IMR-90 (cell line): ENCODE measurements at regions not wholly inside any gene's neighbourhood (a gene's known extent, or its start where the extent isn't known, plus 50 kb on each side); places are given as distances from the start of the nearest gene placed in this dataset.

Experiments
- ATAC-seq: fragments of 200-7000 bp; cut with Tn5 transposase; 2 replicates; pipeline ENCODE4 v1.9.1; 2020; ENCODE audit warnings: low read depth, mild to moderate bottlenecking, moderate library complexity
- BruUV-seq: library from RNA; stranded (reverse); fragments of 400-500 nt; replicated peaks from 2 replicates; lab custom pipeline; 2021; lab: Mats Ljungman, UMichigan
- CTCF ChIA-PET: fragments of 300-600 bp; formaldehyde crosslinking; extraction: SDS; loops from one replicate; lab custom pipeline; 2021; ENCODE audit warnings: antibody characterized with exemption; lab: Yijun Ruan, JAX
- POLR2A ChIA-PET: fragments of 300-600 bp; sonication (Branson Sonifier 250); formaldehyde crosslinking; loops from one replicate; lab custom pipeline; 2022; ENCODE audit warnings: antibody characterized with exemption; ENCODE audit not compliant: unreplicated experiment; lab: Charles Lee
- DNase-seq: peaks from one replicate; pipeline ENCODE4 v3.0.0; 2013
- H2AFZ ChIP-seq: replicated peaks from 2 replicates; pipeline ENCODE3; 2013; ENCODE audit warnings: low read length, mild to moderate bottlenecking; ENCODE audit not compliant: poor library complexity
- H2AK5ac ChIP-seq: 2 replicates; pipeline ENCODE4 v1.6.1; 2013; ENCODE audit warnings: low read depth, low read length, inconsistent platforms
- H2AK9ac ChIP-seq: replicated peaks from 2 replicates; pipeline ENCODE3; 2013; ENCODE audit warnings: mild to moderate bottlenecking, low read depth, low read length, moderate library complexity; ENCODE audit not compliant: poor library complexity
- H2BK120ac ChIP-seq: 2 replicates; pipeline ENCODE4 v1.6.1; 2013; ENCODE audit warnings: low read depth, low read length, inconsistent platforms
- H2BK15ac ChIP-seq: 3 replicates; pipeline ENCODE4 v1.6.1; 2013; ENCODE audit warnings: low read depth, low read length, inconsistent platforms
- H2BK20ac ChIP-seq: 2 replicates; pipeline ENCODE4 v1.6.1; 2013; ENCODE audit warnings: low read depth, mild to moderate bottlenecking, inconsistent platforms, low read length, moderate library complexity
- H2BK5ac ChIP-seq: 2 replicates; pipeline ENCODE4 v1.6.1; 2013; ENCODE audit warnings: mild to moderate bottlenecking, low read depth, low read length, inconsistent platforms; ENCODE audit not compliant: poor library complexity, severe bottlenecking
- H3K14ac ChIP-seq: replicated peaks from 2 replicates; pipeline ENCODE4 v1.6.1; 2013; ENCODE audit warnings: low read depth, low read length, inconsistent platforms
- H3K18ac ChIP-seq: 2 replicates; pipeline ENCODE4 v1.6.1; 2013; ENCODE audit warnings: low read depth, low read length, control low read depth
- H3K23ac ChIP-seq: 2 replicates; pipeline ENCODE4 v1.6.1; 2013; ENCODE audit warnings: low read depth, low read length, inconsistent platforms
- H3K27ac ChIP-seq: 2 replicates; pipeline ENCODE4 v1.5.1; 2013; ENCODE audit warnings: mild to moderate bottlenecking, control low read depth, low read length; ENCODE audit not compliant: insufficient read depth
- H3K27me3 ChIP-seq: 2 replicates; pipeline ENCODE4 v1.6.1; 2013; ENCODE audit warnings: low read length; ENCODE audit not compliant: control insufficient read depth, insufficient read depth
- H3K36me3 ChIP-seq: 2 replicates; pipeline ENCODE4 v1.6.1; 2013; ENCODE audit warnings: low read length, mixed read lengths; ENCODE audit not compliant: control insufficient read depth, insufficient read depth
- H3K4ac ChIP-seq: 2 replicates; pipeline ENCODE4 v1.6.1; 2013; ENCODE audit warnings: low read depth, low read length, inconsistent platforms
- H3K4me1 ChIP-seq: 2 replicates; pipeline ENCODE4 v1.6.1; 2013; ENCODE audit warnings: low read length, mixed read lengths; ENCODE audit not compliant: control insufficient read depth, insufficient read depth
- H3K4me2 ChIP-seq: 2 replicates; pipeline ENCODE4 v1.6.1; 2013; ENCODE audit warnings: low read depth, mild to moderate bottlenecking, control low read depth, low read length, moderate library complexity
- H3K4me3 ChIP-seq: 2 replicates; pipeline ENCODE4 v1.5.1; 2013; ENCODE audit warnings: low read depth, mild to moderate bottlenecking, control low read depth, low read length, moderate library complexity; ENCODE audit not compliant: insufficient read depth
- H3K56ac ChIP-seq: 2 replicates; pipeline ENCODE4 v1.6.1; 2013; ENCODE audit warnings: low read length, inconsistent platforms; ENCODE audit not compliant: insufficient read depth; ENCODE audit errors: extremely low read depth
- H3K79me1 ChIP-seq, 2 experiments: 2 replicates each; pipeline ENCODE4 v1.6.1; 2013; ENCODE audit warnings: low read length in 2 of 2, inconsistent platforms in 1 of 2, low read depth in 1 of 2
- H3K9ac ChIP-seq: 2 replicates; pipeline ENCODE4 v1.6.1; 2013; ENCODE audit warnings: low read depth, low read length, control low read depth
- H3K9me1 ChIP-seq: 2 replicates; pipeline ENCODE4 v1.6.1; 2013; ENCODE audit warnings: low read length, inconsistent platforms; ENCODE audit not compliant: insufficient read depth
- H3K9me3 ChIP-seq: 2 replicates; pipeline ENCODE4 v1.6.1; 2013; ENCODE audit warnings: low read length; ENCODE audit not compliant: control insufficient read depth, insufficient read depth
- H4K20me1 ChIP-seq: 2 replicates; pipeline ENCODE4 v1.6.1; 2013; ENCODE audit warnings: low read length, inconsistent platforms; ENCODE audit not compliant: insufficient read depth
- H4K5ac ChIP-seq: 2 replicates; pipeline ENCODE4 v1.6.1; 2013; ENCODE audit warnings: mild to moderate bottlenecking, low read depth, low read length, control low read depth
- H4K8ac ChIP-seq, 2 experiments: 2 replicates each; pipeline ENCODE4 v1.6.1; 2013; ENCODE audit warnings: low read depth in 2 of 2, low read length in 2 of 2, control low read depth in 1 of 2, inconsistent platforms in 1 of 2
- H4K91ac ChIP-seq: 2 replicates; pipeline ENCODE4 v1.6.1; 2013; ENCODE audit warnings: low read depth, low read length, inconsistent platforms; ENCODE audit not compliant: insufficient read depth
- CEBPB ChIP-seq: IDR thresholded peaks from 2 replicates; pipeline ENCODE4 v1.6.1; 2012; ENCODE audit warnings: low read depth, low read length, improper control_type of control experiment
- FOS ChIP-seq: fragments of 150-350 bp; IDR thresholded peaks from 2 replicates; pipeline ENCODE4 v1.6.1; 2016; ENCODE audit warnings: low read depth, low read length
- MAFK ChIP-seq: IDR thresholded peaks from 2 replicates; pipeline ENCODE4 v1.6.1; 2012; ENCODE audit warnings: low read depth, low read length, improper control_type of control experiment
- MAZ ChIP-seq: IDR thresholded peaks from 2 replicates; pipeline ENCODE4 v1.6.1; 2012; ENCODE audit warnings: low read depth, mild to moderate bottlenecking, low read length, improper control_type of control experiment, moderate library complexity, borderline replicate concordance
- MXI1 ChIP-seq: IDR thresholded peaks from 2 replicates; pipeline ENCODE4 v1.6.1; 2012; ENCODE audit warnings: low read depth, mild to moderate bottlenecking, low read length, moderate library complexity, borderline replicate concordance
- NFE2L2 ChIP-seq: fragments of 150-350 bp; IDR thresholded peaks from 2 replicates; pipeline ENCODE4 v1.6.1; 2016; ENCODE audit warnings: low read depth, mild to moderate bottlenecking, low read length
- POLR2A ChIP-seq: IDR thresholded peaks from 2 replicates; pipeline ENCODE4 v1.6.1; 2012; ENCODE audit warnings: mild to moderate bottlenecking, low read depth, low read length
- RAD21 ChIP-seq: IDR thresholded peaks from 2 replicates; pipeline ENCODE4 v1.6.1; 2012; ENCODE audit warnings: low read length, improper control_type of control experiment
- SMC3 ChIP-seq: fragments of 150-350 bp; IDR thresholded peaks from 2 replicates; pipeline ENCODE4 v1.6.1; 2016; ENCODE audit warnings: low read depth, mild to moderate bottlenecking, antibody characterized with exemption, low read length, moderate library complexity
- WGBS, 2 experiments: methylation state at CpG; one replicate each; pipeline versions ENCODE4 v1.1.5 to v1.1.7; 2013; ENCODE audit warnings: missing lambda C conversion rate in 2 of 2; ENCODE audit not compliant: insufficient read length in 1 of 2; ENCODE audit errors: extremely low coverage in 2 of 2; 5-methylcytosine and 5-hydroxymethylcytosine counted together
- dilution Hi-C: fragments of 300-500 bp; cut with HindIII; formaldehyde crosslinking; loops from one replicate; pipeline ENCODE4 v1.14.3; 2018; ENCODE audit warnings: low sequenced_read_pairs; ENCODE audit not compliant: unreplicated experiment
- in situ Hi-C: fragments of 300-500 bp; cut with MboI; formaldehyde crosslinking; loops from 3 replicates; pipeline ENCODE4 v1.14.3; 2019; ENCODE audit warnings: low sequenced_read_pairs, inconsistent platforms, mixed read lengths
- intact Hi-C: fragments of 100-400 bp; cut with micrococcal nuclease; formaldehyde crosslinking; loops from 2 replicates; pipeline ENCODE4 v1.10.0; 2022
- TF ChIP-seq, protein P1 (sequence below): fragments of 150-350 bp; IDR thresholded peaks from 2 replicates; pipeline ENCODE4 v1.6.1; 2017; ENCODE audit warnings: mild to moderate bottlenecking, antibody characterized with exemption, low read length, low read depth
- TF ChIP-seq, protein P2 (sequence below): fragments of 150-350 bp; IDR thresholded peaks from 2 replicates; pipeline ENCODE4 v1.6.1; 2016; ENCODE audit warnings: low read depth, mild to moderate bottlenecking, low read length, moderate library complexity, borderline replicate concordance

DNA sequence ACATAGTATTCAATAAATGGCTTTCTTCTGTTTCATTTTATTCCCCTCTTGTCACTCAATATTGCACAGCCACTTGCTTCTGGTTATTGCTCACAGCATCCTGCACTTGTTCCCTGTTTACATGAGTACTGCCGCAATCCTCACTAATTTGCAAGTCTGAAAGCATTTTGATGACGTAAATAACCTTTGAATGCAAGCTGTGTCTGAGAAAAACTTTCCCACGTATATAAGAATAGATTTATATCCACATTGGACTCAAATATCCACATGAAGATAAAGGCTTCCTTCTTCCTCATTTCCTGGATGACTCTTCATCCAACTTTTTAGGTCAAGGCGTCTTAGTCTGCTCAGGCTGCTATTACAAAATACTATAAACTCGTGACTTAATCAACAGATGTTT lies 88.2 kb upstream of the DAP start:
- no TSS peak for BruUV-seq
- no peak overlapping the region for H3K4ac ChIP-seq
- ChIA-PET CTCF (no interaction called here), POLR2A (no interaction called here)
- H3K27me3 ChIP-seq, result no peaks in the 10 kb centered on the region
- no peak overlapping the region for H3K4me3 ChIP-seq
- no peak overlapping the region for H3K4me2 ChIP-seq
- intact Hi-C loops (no loop called here), in situ Hi-C loops (no loop called here), dilution Hi-C loops (no loop called here)
- no CpG with 5 or more reads among the region's 5 CpGs for WGBS, 2 experiments
- TF ChIP-seq SMC3 (no peak), MAZ (no peak), MAFK (no peak), POLR2A (no peak), FOS (0 out of 2 replicates have a peak, but pooled peaks have one; percentile 6), RAD21 (no peak), CEBPB (peak; percentile 47; the same call in 1 of the 2 replicates), NFE2L2 (no peak), MXI1 (no peak)
- TF ChIP-seq, protein P1, sequence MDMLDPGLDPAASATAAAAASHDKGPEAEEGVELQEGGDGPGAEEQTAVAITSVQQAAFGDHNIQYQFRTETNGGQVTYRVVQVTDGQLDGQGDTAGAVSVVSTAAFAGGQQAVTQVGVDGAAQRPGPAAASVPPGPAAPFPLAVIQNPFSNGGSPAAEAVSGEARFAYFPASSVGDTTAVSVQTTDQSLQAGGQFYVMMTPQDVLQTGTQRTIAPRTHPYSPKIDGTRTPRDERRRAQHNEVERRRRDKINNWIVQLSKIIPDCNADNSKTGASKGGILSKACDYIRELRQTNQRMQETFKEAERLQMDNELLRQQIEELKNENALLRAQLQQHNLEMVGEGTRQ, result no peak
- TF ChIP-seq, protein P2, sequence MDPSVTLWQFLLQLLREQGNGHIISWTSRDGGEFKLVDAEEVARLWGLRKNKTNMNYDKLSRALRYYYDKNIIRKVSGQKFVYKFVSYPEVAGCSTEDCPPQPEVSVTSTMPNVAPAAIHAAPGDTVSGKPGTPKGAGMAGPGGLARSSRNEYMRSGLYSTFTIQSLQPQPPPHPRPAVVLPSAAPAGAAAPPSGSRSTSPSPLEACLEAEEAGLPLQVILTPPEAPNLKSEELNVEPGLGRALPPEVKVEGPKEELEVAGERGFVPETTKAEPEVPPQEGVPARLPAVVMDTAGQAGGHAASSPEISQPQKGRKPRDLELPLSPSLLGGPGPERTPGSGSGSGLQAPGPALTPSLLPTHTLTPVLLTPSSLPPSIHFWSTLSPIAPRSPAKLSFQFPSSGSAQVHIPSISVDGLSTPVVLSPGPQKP, result no peak
- H3K23ac ChIP-seq, result no peak overlapping the region
- H3K9ac ChIP-seq, result no peak overlapping the region
- no peaks in the 10 kb centered on the region for H3K79me1 ChIP-seq
- ATAC-seq, result no peak
- H3K9me1 ChIP-seq, result no peaks in the 10 kb centered on the region
- no peaks in the 10 kb centered on the region for H3K9me3 ChIP-seq
- H3K36me3 ChIP-seq, result no peaks in the 10 kb centered on the region
- H4K91ac ChIP-seq, result no peak overlapping the region
- no peak overlapping the region for H3K56ac ChIP-seq
- H4K5ac ChIP-seq, result no peak overlapping the region
- no peaks in the 10 kb centered on the region for H3K4me1 ChIP-seq
- H3K27ac ChIP-seq, result no peak overlapping the region
- no peak overlapping the region for H4K8ac ChIP-seq
- H2AK9ac ChIP-seq, result no peak overlapping the region
- no peaks in the 10 kb centered on the region for H4K20me1 ChIP-seq
- no peak overlapping the region for H2AFZ ChIP-seq
- H2BK5ac ChIP-seq, result no peak overlapping the region
- no peak overlapping the region for H3K18ac ChIP-seq
- H3K14ac ChIP-seq, result no peak overlapping the region
- H2BK20ac ChIP-seq, result no peak overlapping the region
- H2AK5ac ChIP-seq, result no peak overlapping the region
- no peak overlapping the region for H2BK15ac ChIP-seq
- no peak overlapping the region for H2BK120ac ChIP-seq
- DNase-seq, result peak; percentile 76
